Psoas muscle (tissue), 7 donors: ENCODE measurements at regions not wholly inside any gene's neighbourhood (a gene's known extent, or its start where the extent isn't known, plus 50 kb on each side); places are given as distances from the start of the nearest gene placed in this dataset.
"Not testable (repeated sequence)": the region's sequence is repeated elsewhere in the genome, so short reads cannot be mapped to it uniquely, and the experiment has no call there.

Experiments used
- ATAC-seq, 4 donors: fragments of 200-7000 bp; cut with Tn5 transposase; one replicate each; pipeline ENCODE4 v1.9.1; 2020; ENCODE audit warnings: moderate library complexity in 3 of 4, mild to moderate bottlenecking in 2 of 4
- DNase-seq, 2 donors: peaks; one replicate each; pipeline ENCODE4 v3.0.0-alpha.2; 2020
- H3K27ac ChIP-seq: fragments of 200-600 bp; one replicate; pipeline ENCODE4 v1.8.0; 2022
- H3K27me3 ChIP-seq, 3 donors: fragments of 200-600 bp in 1 of 3; one replicate each; pipeline versions ENCODE4 v1.6.1 to v1.8.0; 2013 to 2022; ENCODE audit warnings: low read length in 2 of 3, mild to moderate bottlenecking in 2 of 3, moderate library complexity in 1 of 3; ENCODE audit not compliant: insufficient read depth in 3 of 3
- H3K36me3 ChIP-seq, 2 donors: fragments of 200-600 bp in 1 of 2; one replicate each; pipeline versions ENCODE4 v1.6.1 to v1.8.0; 2013 to 2022; ENCODE audit warnings: low read depth in 1 of 2, mild to moderate bottlenecking in 1 of 2, moderate library complexity in 1 of 2; ENCODE audit not compliant: insufficient read depth in 1 of 2
- H3K4me1 ChIP-seq: fragments of 200-600 bp; one replicate; pipeline ENCODE4 v1.8.0; 2022
- H3K4me3 ChIP-seq: fragments of 200-600 bp; one replicate; pipeline ENCODE4 v1.8.0; 2022; ENCODE audit warnings: mild to moderate bottlenecking
- H3K9me3 ChIP-seq: fragments of 200-600 bp; one replicate; pipeline ENCODE4 v1.8.0; 2022
- WGBS, 3 donors: extraction: QIAGEN DNeasy Blood & Tissue Kit; methylation state at CpG; one replicate each; pipeline versions ENCODE4 v1.1.6 to v1.1.7; 2013; 5-methylcytosine and 5-hydroxymethylcytosine counted together
- intact Hi-C, 2 donors: fragments of 100-400 bp; cut with DNase I; formaldehyde crosslinking; loops; one replicate each; pipeline versions ENCODE4 v1.11.0 to v1.14.2; 2022
- TF ChIP-seq, protein P1 (sequence below): fragments of 200-600 bp; IDR thresholded peaks from one replicate; pipeline ENCODE4 v1.8.0; 2022; ENCODE audit warnings: antibody characterized with exemption
- donor health status: healthy with polysubstance abuse.
- donor health status: DM: no; HTN: no; CAD: no; lungs with moderate emphysema.
- donor health status: Bipolar disorder and iron deficiency.
- donor health status: healthy.
- donor health status: DM: yes; HTN: yes; CAD: no.
- donor health status: DM: no; HTN: no; CAD: no.
- donor health status: DM: yes; HTN: yes; CAD: no.

DNA sequence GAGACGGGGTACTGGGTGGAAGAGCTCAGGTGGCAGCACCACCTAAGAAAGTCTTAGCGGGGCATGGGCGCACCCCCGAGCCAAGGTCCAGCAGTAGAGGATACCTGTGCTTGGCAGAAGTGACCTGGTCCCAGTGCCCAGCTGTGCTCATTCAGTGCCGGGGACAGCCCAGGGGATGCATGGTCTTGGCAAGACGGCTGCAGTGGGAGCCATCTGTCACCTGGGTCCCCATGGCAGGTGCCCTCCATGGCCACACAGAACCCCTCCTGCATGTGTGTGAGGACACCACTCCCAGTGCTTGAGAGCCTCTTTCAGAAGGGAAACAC is 664.7 kb downstream of the QKI start:
- Histone ChIP-seq H3K27me3 (no peaks in the 10 kb centered on the region), H3K36me3 (no peaks in the 10 kb centered on the region), H3K9me3 (no peaks in the 10 kb centered on the region), H3K27ac (no peak overlapping the region), H3K4me3 (no peak overlapping the region), H3K4me1 (no peaks in the 10 kb centered on the region)
- DNase-seq, result no peak
- intact Hi-C loops, result no loop called here
- TF ChIP-seq, protein P1, sequence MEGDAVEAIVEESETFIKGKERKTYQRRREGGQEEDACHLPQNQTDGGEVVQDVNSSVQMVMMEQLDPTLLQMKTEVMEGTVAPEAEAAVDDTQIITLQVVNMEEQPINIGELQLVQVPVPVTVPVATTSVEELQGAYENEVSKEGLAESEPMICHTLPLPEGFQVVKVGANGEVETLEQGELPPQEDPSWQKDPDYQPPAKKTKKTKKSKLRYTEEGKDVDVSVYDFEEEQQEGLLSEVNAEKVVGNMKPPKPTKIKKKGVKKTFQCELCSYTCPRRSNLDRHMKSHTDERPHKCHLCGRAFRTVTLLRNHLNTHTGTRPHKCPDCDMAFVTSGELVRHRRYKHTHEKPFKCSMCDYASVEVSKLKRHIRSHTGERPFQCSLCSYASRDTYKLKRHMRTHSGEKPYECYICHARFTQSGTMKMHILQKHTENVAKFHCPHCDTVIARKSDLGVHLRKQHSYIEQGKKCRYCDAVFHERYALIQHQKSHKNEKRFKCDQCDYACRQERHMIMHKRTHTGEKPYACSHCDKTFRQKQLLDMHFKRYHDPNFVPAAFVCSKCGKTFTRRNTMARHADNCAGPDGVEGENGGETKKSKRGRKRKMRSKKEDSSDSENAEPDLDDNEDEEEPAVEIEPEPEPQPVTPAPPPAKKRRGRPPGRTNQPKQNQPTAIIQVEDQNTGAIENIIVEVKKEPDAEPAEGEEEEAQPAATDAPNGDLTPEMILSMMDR, result no peak
- WGBS, 3 donors, result 96 to 98% (median 96%) methylated on average over 6 of the region's 6 CpGs
- ATAC-seq, result no peak

DNA sequence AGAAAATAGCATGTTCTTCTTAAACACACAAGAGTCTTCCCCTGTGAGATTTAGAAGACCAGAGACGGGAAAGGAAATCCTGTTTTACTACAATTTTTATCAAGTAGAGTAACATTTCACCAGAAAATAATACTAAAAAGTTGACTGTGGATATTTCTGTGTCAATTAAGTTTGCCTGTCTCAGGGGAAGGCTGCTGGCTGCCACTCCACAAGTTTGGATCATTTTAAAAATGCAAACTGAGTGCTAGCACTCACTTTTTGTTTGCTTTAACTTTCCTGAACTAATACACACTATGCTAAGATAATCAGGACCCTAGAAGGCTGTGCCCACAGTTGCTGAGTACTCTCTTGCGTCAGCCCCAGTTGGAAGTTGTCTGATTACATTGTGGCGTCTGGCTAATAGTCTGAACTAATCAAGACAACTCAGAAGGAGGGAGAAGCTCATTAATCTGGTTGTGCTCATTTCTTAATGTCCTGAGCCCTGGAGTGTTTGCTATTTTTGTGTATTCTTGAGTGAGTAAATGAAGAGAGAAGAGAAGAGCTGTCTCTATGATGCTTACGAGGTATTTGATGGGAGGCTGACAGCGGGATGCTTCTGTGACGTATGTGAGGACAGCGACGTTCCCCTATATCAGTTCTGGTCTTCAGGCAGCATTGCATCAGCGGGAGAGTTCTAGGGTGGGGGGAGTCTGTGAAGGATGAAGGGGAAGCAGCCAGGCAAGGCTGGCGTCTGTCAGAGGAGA is 664.2 kb downstream of the QKI start:
- 77 to 80% (median 80%) methylated on average over 10 of the region's 10 CpGs for WGBS, 3 donors
- TF ChIP-seq, protein P1, result no peak
- Histone ChIP-seq H3K27ac (no peak overlapping the region), H3K36me3 (no peaks in the 10 kb centered on the region), H3K4me3 (no peak overlapping the region), H3K27me3 (no peaks in the 10 kb centered on the region), H3K9me3 (no peaks in the 10 kb centered on the region), H3K4me1 (no peaks in the 10 kb centered on the region)
- intact Hi-C loops, result no loop called here
- ATAC-seq (no peak), DNase-seq (no peak)

DNA sequence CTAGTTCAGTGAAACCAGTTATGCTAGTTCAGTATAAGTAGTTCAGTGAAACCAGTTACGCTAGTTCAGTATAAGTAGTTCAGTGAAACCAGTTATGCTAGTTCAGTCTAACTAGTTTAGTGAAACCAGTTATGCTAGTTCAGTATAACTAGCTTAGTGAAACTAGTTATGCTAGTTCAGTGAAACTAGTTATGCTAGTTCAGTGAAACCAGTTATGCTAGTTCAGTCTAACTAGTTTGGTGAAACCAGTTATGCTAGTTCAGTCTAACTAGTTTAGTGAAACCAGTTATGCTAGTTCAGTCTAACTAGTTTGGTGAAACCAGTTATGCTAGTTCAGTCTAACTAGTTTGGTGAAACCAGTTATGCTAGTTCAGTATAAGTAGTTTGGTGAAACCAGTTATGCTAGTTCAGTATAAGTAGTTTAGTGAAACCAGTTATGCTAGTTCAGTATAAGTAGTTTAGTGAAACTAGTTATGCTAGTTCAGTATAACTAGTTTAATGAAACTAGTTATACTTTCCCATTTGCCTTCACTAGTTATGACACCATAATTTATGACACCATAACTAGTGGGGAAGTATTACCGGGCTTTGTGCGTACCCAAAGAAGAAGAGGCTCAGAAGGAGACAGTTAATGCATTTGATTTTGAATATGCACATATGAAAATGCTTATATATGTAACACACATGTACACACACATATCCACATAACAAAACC is 662.5 kb downstream of the QKI start:
- H3K9me3 ChIP-seq, H3K27ac ChIP-seq, H3K4me3 ChIP-seq, DNase-seq, H3K4me1 ChIP-seq, ATAC-seq, intact Hi-C loops, H3K36me3 ChIP-seq, H3K27me3 ChIP-seq: not testable (repeated sequence)
- WGBS, 3 donors, result 65 to 82% (median 65%) methylated on average over 3 of the region's 3 CpGs

DNA sequence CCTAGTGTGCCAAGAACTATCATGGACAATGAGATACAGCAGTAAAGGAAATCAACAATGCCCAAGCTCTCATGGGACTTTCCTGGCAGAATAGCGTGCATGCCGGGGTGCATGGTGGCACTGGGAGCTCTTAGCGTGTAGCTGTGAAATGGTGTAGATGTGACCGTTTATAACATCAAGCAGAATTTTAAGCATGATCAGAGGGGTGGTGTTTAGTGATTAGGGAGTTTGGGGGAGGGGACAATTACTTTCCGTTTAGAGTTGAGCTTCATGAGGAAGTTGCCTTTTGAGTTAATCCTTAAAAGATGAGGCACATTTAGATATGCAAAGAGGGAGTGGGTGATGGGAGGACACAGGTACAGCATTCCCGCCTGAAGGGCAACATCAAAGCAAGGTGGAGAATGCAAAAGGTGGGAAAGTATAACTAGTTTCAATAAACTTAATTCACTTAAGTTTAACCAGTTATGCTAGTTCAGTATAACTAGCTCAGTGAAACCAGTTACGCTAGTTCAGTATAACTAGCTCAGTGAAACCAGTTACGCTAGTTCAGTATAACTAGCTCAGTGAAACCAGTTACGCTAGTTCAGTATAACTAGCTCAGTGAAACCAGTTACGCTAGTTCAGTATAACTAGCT is 661.6 kb downstream of the QKI start:
- no peak for DNase-seq
- WGBS, 3 donors, result 84 to 91% (median 85%) methylated on average over 7 to 8 of the region's 10 CpGs
- Histone ChIP-seq H3K4me3 (no peak overlapping the region), H3K27ac (no peak overlapping the region), H3K27me3 (no peaks in the 10 kb centered on the region), H3K9me3 (no peaks in the 10 kb centered on the region), H3K4me1 (no peaks in the 10 kb centered on the region), H3K36me3 (no peaks in the 10 kb centered on the region)
- ATAC-seq, result no peak
- intact Hi-C loops, result no loop called here
- TF ChIP-seq, protein P1, result no peak

DNA sequence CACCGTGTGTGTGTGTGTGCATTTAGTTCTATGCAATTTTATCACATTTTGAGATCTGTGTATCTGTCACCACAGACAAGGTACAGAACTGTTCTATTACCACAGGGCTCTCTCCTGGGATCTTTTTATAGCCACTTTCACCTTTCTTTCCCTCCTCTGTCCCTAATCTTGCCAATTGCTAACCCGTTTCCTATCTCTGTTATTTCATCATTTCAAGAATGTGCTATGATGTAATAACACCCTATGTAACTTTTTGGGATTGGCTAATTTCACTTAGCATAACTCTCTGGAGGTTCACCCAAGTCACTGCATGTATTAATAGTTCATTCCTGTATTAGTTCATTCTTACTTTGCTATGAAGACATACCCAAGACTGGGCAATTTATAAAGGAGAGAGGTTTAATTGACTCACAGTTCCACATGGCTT is 657.7 kb downstream of the QKI start:
- intact Hi-C loops, result no loop called here
- Histone ChIP-seq H3K27me3 (no peaks in the 10 kb centered on the region), H3K36me3 (no peaks in the 10 kb centered on the region), H3K4me3 (no peak overlapping the region), H3K9me3 (no peaks in the 10 kb centered on the region), H3K4me1 (no peaks in the 10 kb centered on the region), H3K27ac (no peak overlapping the region)
- TF ChIP-seq, protein P1, result no peak
- DNase-seq, result no peak
- WGBS, 3 donors, result 72 to 85% (median 78%) methylated on average over 2 of the region's 2 CpGs
- ATAC-seq, result peak in 2 of 4 donors; percentile 61 to 76
